GM21786 (cell line): ENCODE measurements at regions not wholly inside any gene's neighbourhood (a gene's known extent, or its start where the extent isn't known, plus 50 kb on each side); places are given as distances from the start of the nearest gene placed in this dataset.
"Not testable (repeated sequence)": the region's sequence is repeated elsewhere in the genome, so short reads cannot be mapped to it uniquely, and the experiment has no call there.

Source experiments
- ATAC-seq: cut with Tn5 transposase; IDR thresholded peaks from one replicate; pipeline ENCODE4 v1.9.1; 2021; ENCODE audit not compliant: unreplicated experiment

DNA sequence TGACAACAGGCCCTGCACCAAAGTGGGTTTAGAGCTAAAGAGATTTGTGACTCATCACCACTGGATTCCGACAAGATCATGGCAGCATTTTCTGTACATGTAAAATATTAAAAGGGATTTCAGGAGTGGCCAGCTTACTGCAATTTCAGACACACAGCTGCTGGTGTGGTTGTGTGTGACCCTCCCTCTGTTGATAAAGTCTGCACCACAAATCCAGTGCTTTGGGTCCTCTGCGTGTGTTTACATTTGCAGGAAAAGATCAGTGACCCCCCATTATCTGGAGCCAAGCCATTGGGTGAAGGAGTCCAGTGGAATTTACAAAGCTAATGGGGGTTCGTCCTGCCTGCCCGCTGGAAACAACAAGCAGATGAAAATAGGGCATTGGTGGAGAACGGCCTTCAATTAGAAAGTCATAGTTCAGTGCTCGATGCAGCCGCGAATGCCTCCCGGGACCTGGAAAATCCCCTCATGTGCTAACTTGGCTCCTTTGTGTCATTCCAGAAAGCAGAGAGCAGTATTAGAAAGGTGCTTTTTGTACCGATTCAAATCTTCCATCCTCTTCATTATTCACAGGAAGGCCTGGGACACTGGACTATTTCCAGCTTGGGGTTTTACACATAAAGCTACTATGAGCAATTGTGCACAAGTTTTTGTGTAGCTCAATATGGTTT lies 188.5 kb upstream of the TMEM132C start:
- no peak for ATAC-seq

DNA sequence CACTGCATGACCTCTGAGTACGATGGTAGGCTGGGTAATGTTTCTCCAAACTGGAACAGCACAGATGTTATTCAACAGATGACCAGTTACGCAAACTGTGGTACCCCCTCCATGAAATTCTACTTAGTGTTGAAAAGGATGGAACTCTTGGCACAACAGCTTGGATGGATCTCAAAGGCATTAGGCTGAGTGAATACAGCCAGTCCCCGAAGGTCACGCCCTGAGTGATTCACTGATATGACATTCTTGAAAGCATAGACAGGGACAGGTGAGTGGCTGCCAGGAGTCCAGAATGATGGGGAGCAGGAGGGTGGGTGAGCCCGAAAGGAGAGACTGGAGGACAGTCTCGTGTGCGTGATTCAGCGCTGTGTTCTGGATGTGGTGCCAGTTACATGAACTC lies 187.5 kb upstream of the TMEM132C start:
- ATAC-seq: no peak

DNA sequence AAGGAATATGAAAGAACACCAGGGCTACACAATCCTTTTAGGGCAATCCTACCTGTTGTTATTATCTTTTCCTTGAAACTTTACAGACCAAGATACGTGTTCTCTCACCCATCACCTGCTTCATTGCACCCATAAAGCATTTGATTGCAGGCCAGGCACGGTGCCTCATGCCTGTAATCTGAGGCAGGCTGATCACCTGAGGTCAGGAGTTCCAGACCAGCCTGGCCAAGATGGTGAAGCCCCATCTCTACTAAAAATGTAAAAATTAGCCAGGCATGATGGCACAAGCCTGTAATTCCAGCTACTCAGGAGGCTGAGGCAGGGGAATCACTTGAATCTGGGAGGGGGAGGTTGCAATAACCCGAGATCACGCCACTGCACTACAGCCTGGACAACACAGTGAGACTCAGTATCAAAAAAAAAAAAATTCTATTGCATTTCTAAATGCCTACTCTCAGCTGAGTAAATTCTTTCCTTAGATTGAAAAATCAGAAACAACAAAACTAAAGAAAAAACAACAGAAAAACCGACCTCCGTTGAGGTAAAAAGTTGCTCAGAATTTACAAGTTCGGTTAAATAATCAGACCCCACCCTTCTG lies 183.7 kb upstream of the TMEM132C start:
- ATAC-seq: no peak

DNA sequence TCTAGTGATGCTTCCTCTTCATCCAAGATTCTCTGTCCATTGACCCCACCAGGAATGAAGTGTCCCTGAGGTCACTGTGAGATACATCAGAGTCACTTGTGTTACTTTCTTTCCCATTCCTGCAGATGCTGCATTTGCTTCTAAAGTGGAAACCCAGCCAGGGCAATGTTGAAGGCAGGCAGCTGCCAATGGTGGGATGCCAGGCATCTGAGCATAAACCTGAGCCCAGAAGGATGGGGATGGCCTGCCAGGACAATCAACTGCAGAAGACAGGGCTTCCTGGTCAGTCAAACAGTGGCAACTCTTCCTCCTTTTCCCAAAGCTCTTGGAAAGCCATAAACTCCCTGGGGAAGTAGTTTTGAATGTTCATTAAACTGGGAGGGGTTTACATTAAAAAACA lies 178.0 kb upstream of the TMEM132C start:
- no peak for ATAC-seq

DNA sequence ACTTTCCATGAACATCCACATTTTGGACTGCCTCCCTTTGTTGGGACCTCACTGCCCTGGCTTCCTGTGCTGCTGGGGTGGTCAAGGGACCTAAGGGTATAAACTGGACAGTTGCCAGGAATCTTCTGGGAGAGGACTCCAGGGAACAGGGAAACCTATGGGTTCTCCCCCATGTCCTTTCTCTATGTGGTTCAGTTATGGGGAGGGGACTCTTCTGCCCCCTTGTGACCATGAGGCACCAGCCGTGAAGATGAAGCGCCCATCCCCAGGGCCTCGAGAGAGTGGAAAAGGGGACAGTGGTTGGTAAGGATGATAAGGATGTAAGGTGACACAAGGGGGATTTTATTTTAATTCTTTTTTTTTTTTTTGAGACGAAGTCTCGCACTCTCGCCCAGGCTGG lies 177.0 kb upstream of the TMEM132C start:
- no peak for ATAC-seq

DNA sequence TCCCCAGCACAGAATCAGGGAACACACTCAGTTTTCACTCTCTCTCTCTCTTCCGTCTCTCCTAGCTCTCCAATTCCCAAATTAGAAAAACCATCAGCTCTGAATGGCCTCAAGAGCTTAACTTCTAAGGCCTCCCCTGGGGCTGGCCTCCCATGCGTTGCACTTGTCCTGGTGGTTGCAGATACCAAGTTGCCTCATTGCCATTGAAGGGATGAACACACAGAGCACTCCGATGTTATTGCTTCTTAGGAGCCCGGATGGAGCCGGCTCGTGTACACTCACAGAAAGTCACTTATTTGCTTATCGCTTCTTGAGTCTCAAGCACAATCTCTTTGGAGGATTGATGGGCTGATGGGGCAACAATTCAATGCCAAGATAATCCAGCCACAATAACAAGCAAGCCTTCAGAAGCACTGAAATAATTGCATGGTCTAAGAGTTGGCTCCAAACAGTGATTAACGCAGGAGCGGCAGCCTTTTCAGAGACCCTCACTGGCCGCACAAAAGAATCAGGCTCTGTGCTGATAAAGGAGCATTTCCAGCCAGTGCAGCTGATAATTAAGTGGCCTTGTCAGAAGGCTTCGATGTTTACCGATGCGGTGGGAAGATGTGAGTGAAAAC lies 175.8 kb upstream of the TMEM132C start:
- ATAC-seq: no peak

DNA sequence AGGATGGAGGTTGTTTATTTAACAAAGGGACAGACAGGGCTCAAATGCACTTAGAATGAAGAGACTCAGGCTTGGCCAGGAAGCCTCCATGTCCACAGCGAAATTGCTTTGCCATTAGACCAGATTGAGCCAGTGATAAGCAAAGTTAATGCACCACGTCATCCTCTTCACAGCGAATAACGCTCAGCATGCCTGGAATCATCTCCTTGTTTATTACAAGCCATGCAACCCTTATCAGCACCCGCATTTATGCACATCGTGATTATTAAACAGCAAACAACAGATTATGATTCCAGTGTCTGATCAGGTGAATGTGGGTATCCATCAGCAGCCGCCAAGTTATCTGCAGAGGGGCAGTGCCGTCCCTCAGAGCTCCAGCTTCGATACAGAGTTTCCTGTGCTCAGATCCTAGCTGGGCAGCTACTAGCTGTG lies 175.0 kb upstream of the TMEM132C start:
- ATAC-seq: no peak

DNA sequence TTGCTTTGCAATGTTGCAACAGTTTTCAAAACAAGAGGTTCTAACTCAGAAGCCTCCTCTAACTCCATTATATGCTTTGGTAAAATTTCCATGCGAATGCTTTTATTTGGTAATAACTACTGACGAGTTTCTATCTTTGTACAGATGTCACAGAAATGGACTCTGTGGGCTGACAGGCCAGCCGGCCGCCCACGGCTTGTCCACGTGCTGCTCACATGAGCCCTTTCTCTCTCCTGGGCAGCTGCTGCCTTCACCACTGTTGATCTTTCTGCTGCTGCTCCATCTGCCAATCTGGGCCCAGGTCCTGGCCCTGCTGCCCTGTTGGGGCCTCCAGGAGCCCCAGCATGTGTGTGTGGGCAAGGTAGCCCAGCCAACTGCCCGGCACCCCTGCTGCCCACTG lies 168.2 kb upstream of the TMEM132C start:
- ATAC-seq: no peak

DNA sequence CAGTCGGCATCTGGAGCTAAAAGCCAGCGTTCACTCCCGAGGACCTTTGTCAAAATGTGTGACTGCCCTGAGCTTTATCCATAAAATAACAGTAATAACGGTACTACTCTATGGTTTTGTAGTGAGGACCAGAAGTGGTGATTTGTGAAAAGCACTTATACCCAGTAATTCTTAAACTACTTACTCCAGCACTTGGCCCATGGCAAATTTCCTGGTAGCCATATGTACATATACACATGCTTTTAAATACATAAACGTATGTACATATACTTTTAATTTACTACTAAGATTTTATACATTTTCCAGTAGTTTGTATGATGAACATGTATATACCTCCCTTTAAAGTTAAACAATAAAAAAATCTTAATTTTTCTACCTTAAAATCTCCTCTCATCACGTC lies 163.8 kb upstream of the TMEM132C start:
- no peak for ATAC-seq

DNA sequence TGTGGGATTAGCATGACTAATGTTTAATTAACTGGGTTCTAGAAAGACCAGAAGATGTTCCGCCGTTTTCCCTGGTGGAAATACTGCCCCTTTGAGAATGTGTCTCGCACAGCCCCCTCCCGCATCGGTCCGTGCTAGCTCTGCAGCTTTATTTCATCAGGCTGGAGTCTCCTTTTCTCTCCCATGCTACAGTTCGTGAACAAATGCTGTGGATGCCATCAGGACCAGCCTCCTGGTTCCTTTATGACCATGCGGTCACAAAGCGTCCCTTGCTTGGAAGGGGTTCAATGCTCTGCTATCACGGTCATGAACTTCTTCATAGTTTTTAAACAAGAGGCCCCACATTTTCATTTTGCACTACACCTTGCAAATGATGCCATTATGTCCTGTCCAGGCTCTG lies 157.7 kb upstream of the TMEM132C start:
- ATAC-seq: no peak

DNA sequence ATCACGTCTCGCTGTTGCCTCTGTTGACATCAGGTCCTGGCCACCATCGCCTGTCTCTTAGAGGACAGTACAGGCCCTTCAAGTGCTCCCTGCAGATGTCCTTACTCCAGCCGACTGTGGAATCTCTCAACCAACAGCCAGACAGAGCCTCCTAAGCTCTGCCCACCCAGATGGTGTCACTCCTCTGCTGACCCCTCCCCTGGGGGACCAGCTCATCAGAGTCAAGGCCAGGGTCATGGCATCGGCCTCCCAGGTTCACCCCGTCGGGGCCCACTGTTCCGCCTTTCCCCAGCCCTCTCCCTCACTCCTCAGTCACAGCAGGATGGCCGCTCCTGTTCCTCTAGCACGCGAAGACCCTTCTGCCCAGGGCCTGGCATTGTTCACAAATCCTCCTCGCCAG lies 157.3 kb upstream of the TMEM132C start:
- no peak for ATAC-seq

DNA sequence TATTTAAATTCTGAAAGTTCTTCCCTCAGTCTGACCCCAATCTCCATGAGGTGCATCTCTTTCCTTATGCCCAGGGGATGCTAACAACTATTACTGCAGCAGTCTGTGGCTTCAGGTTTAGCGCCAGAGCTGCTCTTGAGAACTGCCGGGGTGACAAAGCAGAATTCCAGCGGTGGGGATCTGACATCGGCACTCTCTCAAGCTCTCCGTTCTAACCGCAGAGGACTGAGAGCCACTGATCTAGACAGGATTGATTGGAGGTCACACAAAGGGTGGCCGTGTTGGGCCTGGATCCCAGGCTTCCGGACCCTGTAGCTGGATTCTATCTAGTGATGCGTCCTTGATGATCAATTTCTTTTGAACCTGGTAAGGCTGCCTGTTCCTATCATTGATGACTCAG lies 155.6 kb upstream of the TMEM132C start:
- no peak for ATAC-seq

DNA sequence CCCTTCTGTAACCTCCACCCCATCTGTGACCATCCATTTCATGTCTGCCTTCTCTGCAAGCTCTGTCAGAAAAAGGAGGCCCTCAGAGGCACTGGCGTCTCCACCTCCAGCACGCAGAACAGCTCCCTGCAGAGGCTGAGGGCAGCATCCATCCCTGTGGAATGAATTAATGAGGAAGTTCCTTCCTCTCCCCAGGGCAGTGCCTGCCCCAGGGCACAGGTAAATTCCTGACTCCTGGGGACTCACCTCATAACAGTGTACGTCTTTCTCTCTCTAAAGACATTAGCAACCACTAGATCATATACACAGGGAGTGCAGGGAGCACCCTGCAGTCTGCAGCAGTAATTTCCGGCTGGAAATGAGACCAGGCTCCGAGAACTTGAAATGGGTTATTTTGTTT lies 155.0 kb upstream of the TMEM132C start:
- no peak for ATAC-seq

DNA sequence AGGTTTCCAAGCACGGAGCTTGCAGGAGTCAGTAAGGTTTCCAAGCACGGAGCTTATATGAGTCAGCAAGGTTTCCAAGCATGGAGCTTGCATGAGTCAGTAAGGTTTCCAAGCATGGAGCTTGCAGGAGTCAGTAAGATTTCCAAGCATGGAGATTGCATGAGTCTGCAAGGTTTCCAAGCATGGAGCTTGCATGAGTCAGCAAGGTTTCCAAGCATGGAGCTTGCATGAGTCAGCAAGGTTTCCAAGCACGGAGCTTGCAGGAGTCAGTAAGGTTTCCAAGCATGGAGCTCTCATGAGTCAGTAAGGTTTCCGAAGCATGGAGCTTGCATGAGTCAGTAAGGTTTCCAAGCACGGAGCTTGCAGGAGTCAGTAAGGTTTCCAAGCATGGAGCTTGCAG lies 153.7 kb upstream of the TMEM132C start:
- ATAC-seq: not testable (repeated sequence)

DNA sequence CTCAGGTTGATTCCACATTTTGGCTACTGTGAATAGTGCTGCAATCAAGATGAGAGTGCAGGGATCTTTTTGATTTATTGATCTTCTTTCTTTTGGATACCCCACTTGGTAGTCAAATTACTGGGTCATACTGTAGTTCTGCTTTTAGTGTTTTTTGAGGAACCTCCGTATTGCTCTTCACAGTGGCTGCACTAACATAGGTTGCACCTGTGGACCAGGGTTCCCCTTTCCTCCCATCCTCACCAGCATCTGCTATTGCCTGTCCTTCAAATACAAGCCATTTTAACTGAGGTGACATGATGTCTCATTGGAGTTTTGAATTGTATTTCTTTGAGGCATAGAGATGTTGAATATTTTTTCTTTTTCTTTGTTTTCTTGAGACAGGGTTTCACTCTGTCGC lies 152.5 kb upstream of the TMEM132C start:
- ATAC-seq: no peak

DNA sequence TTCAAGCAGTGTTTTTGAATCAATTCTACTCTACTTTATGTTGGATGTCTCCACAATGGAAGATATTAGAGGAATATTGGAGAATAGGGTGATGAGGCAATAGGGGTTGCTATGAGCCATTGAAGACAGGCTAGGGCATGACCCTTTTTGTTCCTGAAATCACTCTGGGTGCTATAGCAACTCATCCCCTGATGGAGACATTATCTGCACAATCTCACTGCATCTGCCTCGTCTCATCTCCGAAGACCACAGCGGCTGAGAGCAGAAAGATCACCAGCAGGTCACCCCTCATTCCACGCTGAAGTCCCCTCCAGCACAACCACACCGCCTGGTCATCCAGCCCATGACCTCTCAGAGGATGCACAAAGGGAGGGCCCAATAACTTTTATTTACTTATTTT lies 150.4 kb upstream of the TMEM132C start:
- no peak for ATAC-seq

DNA sequence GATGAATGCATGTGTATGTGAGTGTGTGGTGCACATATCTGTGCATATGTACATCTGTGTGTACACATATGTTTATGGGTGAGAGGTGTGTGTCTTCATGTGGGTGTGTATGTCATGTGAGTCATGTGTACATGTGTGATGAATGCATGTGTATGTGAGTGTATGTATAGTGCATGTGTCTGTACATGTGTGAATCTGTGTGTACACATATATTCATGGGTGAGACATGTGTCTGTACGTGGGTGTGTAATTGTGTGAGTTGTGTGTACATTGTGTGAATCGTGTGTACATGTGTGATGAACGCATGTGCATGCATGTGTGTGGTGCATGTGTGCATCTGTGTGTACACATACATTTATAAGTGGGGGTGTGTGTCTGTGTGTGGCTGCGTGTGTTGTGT lies 146.9 kb upstream of the TMEM132C start:
- ATAC-seq: no peak

DNA sequence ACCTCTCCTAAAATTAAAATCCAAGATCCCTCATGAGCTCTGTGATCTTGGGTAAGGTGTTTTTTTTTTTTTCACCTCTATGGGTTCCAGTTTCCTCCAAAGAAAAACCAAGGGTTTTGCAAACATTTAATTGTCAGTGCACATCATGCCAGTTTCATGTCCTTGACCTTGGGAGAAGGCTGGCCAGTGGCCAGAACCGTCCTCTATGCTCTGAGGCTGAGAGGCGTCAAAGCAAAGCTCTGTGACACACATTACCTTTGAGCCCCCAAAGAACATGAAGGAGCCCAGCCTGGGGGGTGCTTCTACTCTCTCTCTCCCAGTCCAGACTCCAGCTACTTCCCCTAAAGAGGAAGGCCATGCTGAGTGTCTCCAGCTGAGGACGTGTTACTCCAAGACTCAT lies 145.5 kb upstream of the TMEM132C start:
- ATAC-seq: no peak

DNA sequence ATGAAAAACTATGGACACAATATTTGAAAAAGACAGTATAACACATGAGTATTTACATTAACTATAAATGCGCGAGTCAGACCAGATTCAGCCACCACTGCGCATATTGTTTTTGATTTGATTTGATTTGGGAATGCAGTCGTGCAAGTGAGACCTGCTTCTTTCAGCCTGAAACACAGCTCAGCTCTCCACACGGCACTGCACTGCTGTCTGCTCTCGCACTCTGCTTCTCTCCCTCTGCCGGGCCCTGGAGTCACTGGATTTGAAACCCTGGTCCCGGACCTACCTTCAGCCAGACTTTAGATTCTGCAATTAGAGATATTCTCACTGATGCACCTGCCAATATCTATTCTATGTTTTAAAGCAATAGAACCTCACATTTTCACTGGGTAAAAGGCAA lies 143.9 kb upstream of the TMEM132C start:
- ATAC-seq: no peak

DNA sequence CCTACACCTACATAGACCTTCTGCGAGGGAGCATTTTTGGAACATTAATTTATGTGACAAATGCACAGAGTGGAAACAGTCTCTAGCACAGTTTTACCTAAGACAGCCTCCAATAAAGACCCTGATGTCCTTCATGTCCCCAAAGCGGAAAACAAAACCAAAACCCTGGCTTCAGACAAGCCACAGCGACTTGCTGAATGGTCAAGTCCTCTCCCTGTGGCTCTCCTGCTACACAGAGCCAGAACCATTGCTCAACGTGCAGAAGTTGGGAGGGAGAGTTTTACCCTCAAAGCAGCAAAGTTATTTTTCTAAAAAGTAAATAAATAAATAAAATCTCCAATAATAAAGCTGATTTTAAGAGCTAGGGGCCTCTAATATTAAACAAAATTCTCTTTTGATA lies 135.0 kb upstream of the TMEM132C start:
- ATAC-seq: no peak

DNA sequence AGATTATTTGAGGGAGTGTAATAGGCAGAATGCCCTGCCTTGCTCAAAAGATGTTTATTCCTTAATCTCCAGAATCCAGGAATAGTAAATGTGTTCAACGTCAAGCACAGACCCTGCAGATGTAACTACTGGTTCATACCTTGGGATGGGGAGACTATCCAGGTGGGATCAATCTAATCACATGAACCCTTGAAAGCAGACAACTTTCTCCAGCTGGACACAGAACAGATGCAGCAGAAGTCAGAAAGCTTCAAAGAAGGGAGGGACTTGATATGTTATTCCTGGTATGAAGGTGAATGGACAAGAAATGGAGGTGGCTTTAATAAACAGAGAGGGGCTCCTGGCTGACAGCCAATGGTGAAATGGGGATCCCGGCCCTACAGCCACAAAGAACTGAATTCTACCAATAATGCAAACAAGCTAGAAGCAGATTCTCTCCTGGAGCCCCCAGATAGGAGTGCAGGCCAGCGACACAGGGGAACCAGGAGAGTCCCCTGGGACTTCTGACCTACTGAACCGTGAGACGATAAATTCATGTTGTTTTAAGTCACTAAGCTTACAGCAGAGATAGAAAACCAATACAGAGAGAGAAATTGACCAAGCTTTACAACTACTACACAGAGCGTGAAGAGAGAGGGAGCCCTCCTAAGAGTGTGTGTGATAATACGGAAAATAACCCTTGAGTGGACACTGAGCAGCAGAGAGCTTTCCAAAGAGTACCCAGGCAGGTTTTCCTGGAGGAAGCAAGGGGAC lies 133.5 kb upstream of the TMEM132C start:
- no peak for ATAC-seq

DNA sequence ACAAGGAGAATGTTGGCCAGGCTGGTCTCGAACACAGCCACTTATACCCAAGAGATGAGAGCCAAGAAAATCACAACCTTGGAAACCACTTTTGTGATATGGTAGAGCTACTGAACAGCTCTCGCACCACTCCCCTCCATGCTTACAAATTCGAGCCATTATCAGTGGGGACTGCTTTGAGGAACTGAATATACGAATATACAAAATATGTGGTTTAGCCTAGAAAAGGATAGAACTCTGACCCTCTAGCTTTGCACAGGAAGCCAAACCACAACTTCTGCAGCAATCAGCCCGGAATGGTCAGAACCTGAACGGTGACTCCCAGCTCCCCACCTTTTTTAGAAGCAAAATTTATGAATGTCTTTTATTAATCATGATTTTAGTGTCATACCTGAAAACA lies 129.8 kb upstream of the TMEM132C start:
- ATAC-seq: peak; percentile 77
